ENCODE measurements at regions not wholly inside any gene's neighbourhood (a gene's known extent, or its start where the extent isn't known, plus 50 kb on each side); places are given as distances from the start of the nearest gene placed in this dataset.

- Histone ChIP-seq H3K27ac (no peak overlapping the region), H3K4me3 (no peak overlapping the region), H3K36me3 (no peaks in the 10 kb centered on the region), H3K27me3 (no peaks in the 10 kb centered on the region), H3K9me3 (peaks cover 0 to 20% of the 10 kb centered on the region in 2 donors), H3K4me1 (no peaks in the 10 kb centered on the region)
- TF ChIP-seq CTCF (IDR thresholded peaks at IDR 0.05), result no peak
- no peak for DNase-seq (ENCODE audit: low spot score)
Observed at GRCh38 chr1:238745069-238745468, 641.3 kb upstream of the CHRM3 start.

- H3K9me3 ChIP-seq, result peaks cover 0 to 7% of the 10 kb centered on the region in 2 donors
Observed at GRCh38 chr1:238738892-238739291, 647.5 kb upstream of the CHRM3 start.

GRCh38 chr1:238727670-238728069, 658.7 kb upstream of the CHRM3 start:
- no peaks in the 10 kb centered on the region for H3K4me1 ChIP-seq
- no peaks in the 10 kb centered on the region for H3K27me3 ChIP-seq
- no peak overlapping the region for H3K27ac ChIP-seq
- TF ChIP-seq CTCF (IDR thresholded peaks at IDR 0.05), result no peak
- DNase-seq (ENCODE audit: low spot score), result no peak
- no peaks in the 10 kb centered on the region for H3K9me3 ChIP-seq
- no peaks in the 10 kb centered on the region for H3K36me3 ChIP-seq
- H3K4me3 ChIP-seq, result no peak overlapping the region

More at GRCh38 chr1:238738892-238739291, 647.5 kb upstream of the CHRM3 start:
- no peak for TF ChIP-seq CTCF (IDR thresholded peaks at IDR 0.05)
- H3K27me3 ChIP-seq, result no peaks in the 10 kb centered on the region
- H3K4me1 ChIP-seq, result no peaks in the 10 kb centered on the region
- H3K36me3 ChIP-seq, result no peaks in the 10 kb centered on the region
- H3K27ac ChIP-seq, result no peak overlapping the region
- DNase-seq (ENCODE audit: low spot score), result no peak
- H3K4me3 ChIP-seq, result no peak overlapping the region

- Histone ChIP-seq H3K4me1 (no peaks in the 10 kb centered on the region), H3K36me3 (no peaks in the 10 kb centered on the region), H3K4me3 (no peak overlapping the region), H3K27me3 (no peaks in the 10 kb centered on the region), H3K27ac (no peak overlapping the region), H3K9me3 (no peaks in the 10 kb centered on the region)
- DNase-seq (ENCODE audit: low spot score), result no peak
- TF ChIP-seq CTCF (IDR thresholded peaks at IDR 0.05), result no peak
Observed at GRCh38 chr1:238722812-238723211, 663.6 kb upstream of the CHRM3 start.

- H3K4me3 ChIP-seq, result no peak overlapping the region
- H3K27ac ChIP-seq, result no peak overlapping the region
- DNase-seq (ENCODE audit: low spot score), result no peak
- no peaks in the 10 kb centered on the region for H3K36me3 ChIP-seq
- no peaks in the 10 kb centered on the region for H3K27me3 ChIP-seq
- no peaks in the 10 kb centered on the region for H3K4me1 ChIP-seq
- no peak for TF ChIP-seq CTCF (IDR thresholded peaks at IDR 0.05)
- H3K9me3 ChIP-seq, result peaks cover 0 to 8% of the 10 kb centered on the region in 2 donors
Observed at GRCh38 chr1:238710697-238711096, 675.7 kb upstream of the CHRM3 start.

- no peak for TF ChIP-seq CTCF (IDR thresholded peaks at IDR 0.05)
- no peak overlapping the region for H3K4me3 ChIP-seq
- H3K4me1 ChIP-seq, result no peaks in the 10 kb centered on the region
- no peak overlapping the region for H3K27ac ChIP-seq
- no peaks in the 10 kb centered on the region for H3K9me3 ChIP-seq
- no peaks in the 10 kb centered on the region for H3K27me3 ChIP-seq
- DNase-seq (ENCODE audit: low spot score), result no peak
- H3K36me3 ChIP-seq, result no peaks in the 10 kb centered on the region
Observed at GRCh38 chr1:238701024-238701423, 685.3 kb upstream of the CHRM3 start.
